Panc1 (cell line): ENCODE measurements at regions not wholly inside any gene's neighbourhood (a gene's known extent, or its start where the extent isn't known, plus 50 kb on each side); places are given as distances from the start of the nearest gene placed in this dataset.

Source experiments
- POLR2AphosphoS5 ChIP-seq: IDR thresholded peaks from 2 replicates; pipeline ENCODE4 v1.6.1; 2012; ENCODE audit warnings: mild to moderate bottlenecking, low read depth, low read length, moderate library complexity
- REST ChIP-seq, 2 experiments: IDR thresholded peaks; 2 replicates each; pipeline ENCODE4 v1.6.1; 2011 to 2012; ENCODE audit warnings: low read depth in 2 of 2, control low read depth in 1 of 2, low read length in 1 of 2, mild to moderate bottlenecking in 1 of 2, moderate library complexity in 1 of 2; ENCODE audit not compliant: insufficient read depth in 1 of 2
- TF ChIP-seq, protein P1 (sequence below): fragments of 450-650 bp; IDR thresholded peaks from 2 replicates; pipeline ENCODE4 v1.5.1; 2017; ENCODE audit warnings: mild to moderate bottlenecking

- TF ChIP-seq REST (IDR thresholded peaks at IDR 0.05; ENCODE audit: insufficient read depth in 1 of 2, low read depth in 2 of 2, low read length in 1 of 2) = no peak
- TF ChIP-seq, protein P1, sequence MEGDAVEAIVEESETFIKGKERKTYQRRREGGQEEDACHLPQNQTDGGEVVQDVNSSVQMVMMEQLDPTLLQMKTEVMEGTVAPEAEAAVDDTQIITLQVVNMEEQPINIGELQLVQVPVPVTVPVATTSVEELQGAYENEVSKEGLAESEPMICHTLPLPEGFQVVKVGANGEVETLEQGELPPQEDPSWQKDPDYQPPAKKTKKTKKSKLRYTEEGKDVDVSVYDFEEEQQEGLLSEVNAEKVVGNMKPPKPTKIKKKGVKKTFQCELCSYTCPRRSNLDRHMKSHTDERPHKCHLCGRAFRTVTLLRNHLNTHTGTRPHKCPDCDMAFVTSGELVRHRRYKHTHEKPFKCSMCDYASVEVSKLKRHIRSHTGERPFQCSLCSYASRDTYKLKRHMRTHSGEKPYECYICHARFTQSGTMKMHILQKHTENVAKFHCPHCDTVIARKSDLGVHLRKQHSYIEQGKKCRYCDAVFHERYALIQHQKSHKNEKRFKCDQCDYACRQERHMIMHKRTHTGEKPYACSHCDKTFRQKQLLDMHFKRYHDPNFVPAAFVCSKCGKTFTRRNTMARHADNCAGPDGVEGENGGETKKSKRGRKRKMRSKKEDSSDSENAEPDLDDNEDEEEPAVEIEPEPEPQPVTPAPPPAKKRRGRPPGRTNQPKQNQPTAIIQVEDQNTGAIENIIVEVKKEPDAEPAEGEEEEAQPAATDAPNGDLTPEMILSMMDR = no peak
- TF ChIP-seq POLR2AphosphoS5 = no peak
These were observed 50.2 kb upstream of the MAP9 start for GRCh38 chr4:155426953-155427352.
